Non-pigmented ciliary epithelial cell (primary cell): ENCODE measurements at regions not wholly inside any gene's neighbourhood (a gene's known extent, or its start where the extent isn't known, plus 50 kb on each side); places are given as distances from the start of the nearest gene placed in this dataset.
A peak's percentile ranks its signal among the peaks of the same experiment; 100 is the strongest.
"Not testable (repeated sequence)": the region's sequence is repeated elsewhere in the genome, so short reads cannot be mapped to it uniquely, and the experiment has no call there.

Experiments
- DNase-seq: peaks from one replicate; pipeline ENCODE4 v3.0.0-alpha.2; 2010; ENCODE audit warnings: low read depth

GRCh38 chr10:107529350-107529749, 364.8 kb upstream of the SORCS1 start:
- DNase-seq: no peak

- DNase-seq: no peak
Observed at GRCh38 chr10:107520348-107520747, 355.8 kb upstream of the SORCS1 start.

GRCh38 chr10:107517811-107518210, 353.3 kb upstream of the SORCS1 start:
- no peak for DNase-seq

- no peak for DNase-seq
Observed at GRCh38 chr10:107516349-107516748, 351.8 kb upstream of the SORCS1 start.

GRCh38 chr10:107504011-107504410, 339.5 kb upstream of the SORCS1 start:
- not testable (repeated sequence) for DNase-seq

- DNase-seq: no peak
Observed at GRCh38 chr10:107502229-107502985, 337.9 kb upstream of the SORCS1 start.

GRCh38 chr10:107498983-107499382, 334.5 kb upstream of the SORCS1 start:
- no peak for DNase-seq

- DNase-seq: no peak
Observed at GRCh38 chr10:107497024-107497423, 332.5 kb upstream of the SORCS1 start.

GRCh38 chr10:107496594-107496993, 332.1 kb upstream of the SORCS1 start:
- DNase-seq: peak; percentile 26

- no peak for DNase-seq
Observed at GRCh38 chr10:107492389-107492788, 327.9 kb upstream of the SORCS1 start.

- DNase-seq: no peak
Observed at GRCh38 chr10:107490389-107490788, 325.9 kb upstream of the SORCS1 start.

- DNase-seq: peak; percentile 5
Observed at GRCh38 chr10:107487284-107487683, 322.8 kb upstream of the SORCS1 start.

- DNase-seq: no peak
Observed at GRCh38 chr10:107485019-107485418, 320.5 kb upstream of the SORCS1 start.

- no peak for DNase-seq
Observed at GRCh38 chr10:107481881-107482280, 317.4 kb upstream of the SORCS1 start.

GRCh38 chr10:107481224-107481623, 316.7 kb upstream of the SORCS1 start:
- DNase-seq: no peak

GRCh38 chr10:107480781-107481180, 316.3 kb upstream of the SORCS1 start:
- no peak for DNase-seq

GRCh38 chr10:107477266-107477665, 312.8 kb upstream of the SORCS1 start:
- no peak for DNase-seq

- no peak for DNase-seq
Observed at GRCh38 chr10:107476408-107476807, 311.9 kb upstream of the SORCS1 start.

- no peak for DNase-seq
Observed at GRCh38 chr10:107474650-107475049, 310.1 kb upstream of the SORCS1 start.

GRCh38 chr10:107473225-107473624, 308.7 kb upstream of the SORCS1 start:
- no peak for DNase-seq

- DNase-seq: no peak
Observed at GRCh38 chr10:107471911-107472310, 307.4 kb upstream of the SORCS1 start.

- DNase-seq: no peak
Observed at GRCh38 chr10:107453561-107453960, 289.1 kb upstream of the SORCS1 start.

GRCh38 chr10:107451047-107451446, 286.5 kb upstream of the SORCS1 start:
- DNase-seq: no peak

GRCh38 chr10:107450056-107450455, 285.6 kb upstream of the SORCS1 start:
- no peak for DNase-seq
